GM12873 (cell line): ENCODE measurements at regions not wholly inside any gene's neighbourhood (a gene's known extent, or its start where the extent isn't known, plus 50 kb on each side); places are given as distances from the start of the nearest gene placed in this dataset.

Experiments used
- CTCF ChIP-seq: IDR thresholded peaks from 2 replicates; pipeline ENCODE4 v1.5.1; 2012; ENCODE audit warnings: low read depth, mild to moderate bottlenecking, moderate library complexity, low read length, control low read depth; ENCODE audit not compliant: insufficient read depth; ENCODE audit errors: missing control alignments

GRCh38 chr10:9024210-9024609 is 969.7 kb downstream of the GATA3 start:
- no peak for TF ChIP-seq CTCF

GRCh38 chr10:9028231-9028630 is 973.7 kb downstream of the GATA3 start:
- no peak for TF ChIP-seq CTCF

GRCh38 chr10:9035355-9035754 is 980.9 kb downstream of the GATA3 start:
- TF ChIP-seq CTCF = no peak

- no peak for TF ChIP-seq CTCF
Observed at GRCh38 chr10:9036711-9037204, 982.3 kb downstream of the GATA3 start.

GRCh38 chr10:9038146-9038714 is 983.7 kb downstream of the GATA3 start:
- no peak for TF ChIP-seq CTCF

- TF ChIP-seq CTCF = no peak
Observed at GRCh38 chr10:9043466-9043865, 989.0 kb downstream of the GATA3 start.

GRCh38 chr10:9045311-9045710 is 990.8 kb downstream of the GATA3 start:
- no peak for TF ChIP-seq CTCF
